ENCODE measurements at regions not wholly inside any gene's neighbourhood (a gene's known extent, or its start where the extent isn't known, plus 50 kb on each side); places are given as distances from the start of the nearest gene placed in this dataset.
"Not testable (repeated sequence)": the region's sequence is repeated elsewhere in the genome, so short reads cannot be mapped to it uniquely, and the experiment has no call there.

- no peak for DNase-seq
Observed at GRCh38 chr6:110558575-110558974, 82.2 kb upstream of the SLC22A16 start.

- no peak for DNase-seq
Observed at GRCh38 chr6:110557199-110557598, 80.8 kb upstream of the SLC22A16 start.

- DNase-seq, result no peak
Observed at GRCh38 chr6:110556317-110557110, 80.1 kb upstream of the SLC22A16 start.

GRCh38 chr6:110554966-110555460, 78.6 kb upstream of the SLC22A16 start:
- DNase-seq, result no peak

GRCh38 chr6:110554441-110554840, 78.0 kb upstream of the SLC22A16 start:
- no peak for DNase-seq

- no peak for DNase-seq
Observed at GRCh38 chr6:110552901-110553641, 76.7 kb upstream of the SLC22A16 start.

- no peak for DNase-seq
Observed at GRCh38 chr6:110552076-110552475, 75.7 kb upstream of the SLC22A16 start.

GRCh38 chr6:110551088-110551487, 74.7 kb upstream of the SLC22A16 start:
- no peak for DNase-seq

- no peak for DNase-seq
Observed at GRCh38 chr6:110550353-110550752, 73.9 kb upstream of the SLC22A16 start.

GRCh38 chr6:110549277-110549676, 72.9 kb upstream of the SLC22A16 start:
- DNase-seq, result no peak

- no peak for DNase-seq
Observed at GRCh38 chr6:110548110-110548847, 71.9 kb upstream of the SLC22A16 start.

- DNase-seq, result no peak
Observed at GRCh38 chr6:110547266-110547964, 71.0 kb upstream of the SLC22A16 start.

- DNase-seq, result no peak
Observed at GRCh38 chr6:110545081-110545872, 68.9 kb upstream of the SLC22A16 start.

- no peak for DNase-seq
Observed at GRCh38 chr6:110544472-110544871, 68.1 kb upstream of the SLC22A16 start.

GRCh38 chr6:110543106-110543505, 66.7 kb upstream of the SLC22A16 start:
- peak; percentile 68 for DNase-seq

GRCh38 chr6:110542311-110543024, 66.1 kb upstream of the SLC22A16 start:
- no peak for DNase-seq

- no peak for DNase-seq
Observed at GRCh38 chr6:110541701-110542309, 65.4 kb upstream of the SLC22A16 start.

- DNase-seq, result not testable (repeated sequence)
Observed at GRCh38 chr6:110539277-110540019, 63.0 kb upstream of the SLC22A16 start.

GRCh38 chr6:110538416-110539160, 62.2 kb upstream of the SLC22A16 start:
- DNase-seq, result no peak

All from DMS153 (cell line).